ENCODE measurements at regions not wholly inside any gene's neighbourhood (a gene's known extent, or its start where the extent isn't known, plus 50 kb on each side); places are given as distances from the start of the nearest gene placed in this dataset.
"Not testable (repeated sequence)": the region's sequence is repeated elsewhere in the genome, so short reads cannot be mapped to it uniquely, and the experiment has no call there.

DNA sequence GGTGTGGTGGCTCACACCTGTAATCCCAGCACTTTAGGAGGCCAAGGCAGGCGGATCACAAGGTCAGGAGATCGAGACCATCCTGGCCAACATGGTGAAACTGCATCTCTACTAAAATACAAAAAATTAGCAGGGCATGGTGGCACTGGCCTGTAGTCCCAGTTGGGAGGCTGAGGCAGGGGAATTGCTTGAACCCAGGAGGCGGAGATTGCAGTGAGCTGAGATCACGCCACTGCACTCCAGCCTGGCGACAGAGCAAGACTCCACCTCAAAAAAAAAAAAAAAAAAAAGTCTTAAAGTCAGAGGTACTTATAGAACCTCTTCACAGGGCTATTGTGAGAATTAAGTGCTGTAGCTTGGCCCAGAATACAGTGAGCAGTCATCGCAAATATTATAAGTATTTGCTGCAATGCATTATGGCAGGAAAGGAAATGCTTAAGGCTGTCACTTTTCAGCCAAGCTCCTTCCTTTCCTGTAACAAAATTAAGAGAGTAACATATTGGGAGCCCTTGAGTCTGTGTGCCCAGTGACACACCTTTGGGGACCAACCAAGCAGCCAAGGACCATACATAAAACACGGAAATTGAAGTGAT is 110.9 kb upstream of the HAND1 start:
- H3K4me2 ChIP-seq (ENCODE audit: insufficient read depth, low read length); H3K9me1 ChIP-seq (replicated peaks; ENCODE audit: control insufficient read depth, extremely low read depth, insufficient read depth, low read length); FAIRE-seq; H3K4me3 ChIP-seq (replicated peaks in 1 of 3; ENCODE audit: insufficient read depth in 1 of 3, low read depth in 1 of 3, low read length in 3 of 3); H2AFZ ChIP-seq (ENCODE audit: low read depth, low read length); H3K27ac ChIP-seq (ENCODE audit: insufficient read depth, low read depth, low read length); H3K9me3 ChIP-seq (replicated peaks; ENCODE audit: control insufficient read depth, insufficient read depth, low read length); H3K36me3 ChIP-seq (ENCODE audit: control insufficient read depth in 2 of 2, extremely low read depth in 1 of 2, insufficient read depth in 2 of 2, low read length in 2 of 2); dilution Hi-C loops (cut with MboI; ENCODE audit: extremely low pct_ligation_motif_present, low sequenced_read_pairs); H4K20me1 ChIP-seq (replicated peaks; ENCODE audit: control insufficient read depth, extremely low read depth, insufficient read depth, low read length); H3K4me1 ChIP-seq (ENCODE audit: control insufficient read depth, extremely low read depth, insufficient read depth, low read length); H3K79me2 ChIP-seq (ENCODE audit: control insufficient read depth, insufficient read depth, low read length); BruUV-seq (replicated peaks); DNase-seq (ENCODE audit: low read depth, low spot score); H3K9ac ChIP-seq (replicated peaks; ENCODE audit: extremely low read depth, insufficient read depth, low read length); H3K27me3 ChIP-seq (ENCODE audit: control insufficient read depth in 2 of 2, insufficient read depth in 2 of 2, low read length in 2 of 2); POLR2A ChIA-PET; intact Hi-C loops (cut with micrococcal nuclease): not testable (repeated sequence)
- CTCF ChIA-PET, result interaction anchor here (1.0 kb wide), 1 partner anchor 68 kb away, joined by 3 read pairs; no protein-coding TSS in a partner anchor

DNA sequence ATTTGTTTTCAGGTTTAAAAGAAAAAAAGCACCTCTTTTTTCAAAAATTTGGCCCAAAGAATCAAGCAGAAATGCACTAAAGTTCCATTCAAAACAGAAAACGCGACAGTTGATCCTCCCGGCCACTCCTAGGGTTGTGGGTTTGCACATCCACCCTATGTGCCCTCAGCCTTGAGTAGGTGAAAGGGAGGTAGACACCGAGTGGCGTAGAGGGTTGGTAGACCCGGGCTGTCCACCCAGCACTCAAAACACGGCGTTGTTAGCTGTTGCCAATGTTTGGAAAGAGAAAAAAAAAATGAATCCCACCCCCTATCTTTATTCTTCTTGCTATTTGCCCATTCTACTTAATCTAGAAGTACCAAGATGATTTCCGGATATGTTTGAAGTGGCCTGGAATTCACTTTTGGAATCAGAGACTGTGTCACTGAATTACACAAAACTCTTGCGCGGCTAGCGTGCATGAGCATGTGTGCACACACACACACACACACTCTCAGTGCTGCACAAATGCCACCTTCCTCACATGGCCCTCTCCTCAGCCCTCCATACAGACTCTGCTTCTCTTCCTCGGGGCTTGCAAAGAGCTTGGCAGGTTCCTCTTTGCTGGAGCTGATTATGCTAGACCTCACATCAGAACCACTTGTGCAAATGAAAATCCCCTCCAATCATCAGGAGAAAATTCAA is 110.2 kb upstream of the HAND1 start:
- CTCF ChIA-PET, result interaction anchor here (1.0 kb wide), 1 partner anchor 67 kb away, joined by 3 read pairs; no protein-coding TSS in a partner anchor
- Histone ChIP-seq H3K9me3 (replicated peaks; ENCODE audit: control insufficient read depth, insufficient read depth, low read length) (no peaks in the 10 kb centered on the region), H3K9ac (replicated peaks; ENCODE audit: extremely low read depth, insufficient read depth, low read length) (no peak overlapping the region), H3K36me3 (ENCODE audit: control insufficient read depth in 2 of 2, extremely low read depth in 1 of 2, insufficient read depth in 2 of 2, low read length in 2 of 2) (no peaks in the 10 kb centered on the region), H3K4me2 (ENCODE audit: insufficient read depth, low read length) (no peak overlapping the region), H3K4me3 (replicated peaks in 1 of 3; ENCODE audit: insufficient read depth in 1 of 3, low read depth in 1 of 3, low read length in 3 of 3) (no peak overlapping the region), H3K27ac (ENCODE audit: insufficient read depth, low read depth, low read length) (no peak overlapping the region), H2AFZ (ENCODE audit: low read depth, low read length) (no peak overlapping the region), H3K27me3 (ENCODE audit: control insufficient read depth in 2 of 2, insufficient read depth in 2 of 2, low read length in 2 of 2) (peaks cover 0 to 5% of the 10 kb centered on the region in 2 experiments), H3K9me1 (replicated peaks; ENCODE audit: control insufficient read depth, extremely low read depth, insufficient read depth, low read length) (no peaks in the 10 kb centered on the region), H3K4me1 (ENCODE audit: control insufficient read depth, extremely low read depth, insufficient read depth, low read length) (no peaks in the 10 kb centered on the region), H3K79me2 (ENCODE audit: control insufficient read depth, insufficient read depth, low read length) (no peaks in the 10 kb centered on the region), H4K20me1 (replicated peaks; ENCODE audit: control insufficient read depth, extremely low read depth, insufficient read depth, low read length) (no peaks in the 10 kb centered on the region)
- FAIRE-seq (no peak), DNase-seq (ENCODE audit: low read depth, low spot score) (no peak)
- dilution Hi-C loops (cut with MboI; ENCODE audit: extremely low pct_ligation_motif_present, low sequenced_read_pairs), result no loop called here
- intact Hi-C loops (cut with micrococcal nuclease), result no loop called here
- TF ChIP-seq, protein P1, sequence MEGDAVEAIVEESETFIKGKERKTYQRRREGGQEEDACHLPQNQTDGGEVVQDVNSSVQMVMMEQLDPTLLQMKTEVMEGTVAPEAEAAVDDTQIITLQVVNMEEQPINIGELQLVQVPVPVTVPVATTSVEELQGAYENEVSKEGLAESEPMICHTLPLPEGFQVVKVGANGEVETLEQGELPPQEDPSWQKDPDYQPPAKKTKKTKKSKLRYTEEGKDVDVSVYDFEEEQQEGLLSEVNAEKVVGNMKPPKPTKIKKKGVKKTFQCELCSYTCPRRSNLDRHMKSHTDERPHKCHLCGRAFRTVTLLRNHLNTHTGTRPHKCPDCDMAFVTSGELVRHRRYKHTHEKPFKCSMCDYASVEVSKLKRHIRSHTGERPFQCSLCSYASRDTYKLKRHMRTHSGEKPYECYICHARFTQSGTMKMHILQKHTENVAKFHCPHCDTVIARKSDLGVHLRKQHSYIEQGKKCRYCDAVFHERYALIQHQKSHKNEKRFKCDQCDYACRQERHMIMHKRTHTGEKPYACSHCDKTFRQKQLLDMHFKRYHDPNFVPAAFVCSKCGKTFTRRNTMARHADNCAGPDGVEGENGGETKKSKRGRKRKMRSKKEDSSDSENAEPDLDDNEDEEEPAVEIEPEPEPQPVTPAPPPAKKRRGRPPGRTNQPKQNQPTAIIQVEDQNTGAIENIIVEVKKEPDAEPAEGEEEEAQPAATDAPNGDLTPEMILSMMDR (IDR thresholded peaks at IDR 0.05; ENCODE audit: extremely low read depth in 1 of 2, insufficient read depth in 1 of 2, low read depth in 1 of 2, low read length in 2 of 2), result no peak
- BruUV-seq (replicated peaks), result no TSS peak
- POLR2A ChIA-PET, result no interaction called here

Measured in endothelial cell of umbilical vein (primary cell).